ENCODE measurements at regions not wholly inside any gene's neighbourhood (a gene's known extent, or its start where the extent isn't known, plus 50 kb on each side); places are given as distances from the start of the nearest gene placed in this dataset.

DNA sequence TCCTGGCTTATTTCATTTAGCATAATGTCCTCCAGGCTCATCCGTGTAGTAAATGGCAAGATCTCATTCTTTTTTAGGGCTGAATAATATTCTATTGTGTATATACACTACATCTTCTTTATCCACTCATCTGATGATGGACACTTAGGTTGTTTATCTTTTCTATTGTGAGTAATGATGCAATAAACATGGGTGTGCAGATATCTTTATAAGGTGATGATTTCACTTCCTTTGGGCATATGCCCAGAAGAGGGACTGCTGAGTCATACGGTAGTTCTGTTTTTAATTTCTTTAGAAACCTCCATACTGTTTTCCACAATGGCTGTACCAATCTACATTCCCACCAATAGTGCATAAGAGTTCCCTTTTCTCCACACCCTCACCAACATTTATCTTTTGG is 317.6 kb upstream of the CNKSR2 start:
- no peak for DNase-seq

DNA sequence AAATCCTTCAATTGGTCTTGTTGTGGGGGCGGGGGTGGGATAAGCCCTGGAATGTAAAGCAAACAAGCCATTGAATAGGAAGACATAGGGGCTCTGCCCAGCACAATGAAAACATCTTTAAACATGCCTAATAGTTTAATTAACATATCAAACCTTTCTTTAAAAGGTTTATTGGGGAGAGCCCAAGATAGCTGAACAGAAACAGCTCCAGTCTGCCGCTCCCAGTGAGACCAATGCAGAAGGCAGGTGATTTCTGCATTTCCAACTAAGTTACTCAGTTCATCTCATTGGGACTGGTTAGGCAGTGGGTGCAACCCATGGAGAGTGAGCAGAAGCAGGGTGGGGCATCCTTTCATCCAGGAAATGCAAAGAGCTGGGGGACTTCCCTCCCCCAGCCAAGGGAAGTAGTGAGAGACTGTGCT is 327.2 kb upstream of the CNKSR2 start:
- DNase-seq, result no peak

DNA sequence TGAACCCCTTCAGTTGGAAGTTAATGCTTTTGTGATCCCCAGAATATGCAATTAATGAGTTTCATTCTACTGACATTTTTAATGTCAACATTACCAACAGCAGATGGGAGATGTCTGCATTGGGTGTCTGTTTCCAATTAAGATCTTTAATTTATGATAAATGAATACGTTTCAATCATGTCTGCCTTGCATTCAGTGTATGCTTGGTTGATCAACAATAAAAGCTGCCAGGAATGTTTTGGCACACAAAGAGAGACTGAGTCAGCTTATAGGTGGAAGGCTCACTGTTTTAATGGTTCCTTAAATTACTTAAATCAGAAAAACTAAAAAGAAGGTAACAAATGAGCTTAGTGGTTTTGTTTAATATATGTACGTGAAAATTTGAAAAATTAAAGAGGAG is 359.9 kb upstream of the CNKSR2 start:
- DNase-seq, result no peak

DNA sequence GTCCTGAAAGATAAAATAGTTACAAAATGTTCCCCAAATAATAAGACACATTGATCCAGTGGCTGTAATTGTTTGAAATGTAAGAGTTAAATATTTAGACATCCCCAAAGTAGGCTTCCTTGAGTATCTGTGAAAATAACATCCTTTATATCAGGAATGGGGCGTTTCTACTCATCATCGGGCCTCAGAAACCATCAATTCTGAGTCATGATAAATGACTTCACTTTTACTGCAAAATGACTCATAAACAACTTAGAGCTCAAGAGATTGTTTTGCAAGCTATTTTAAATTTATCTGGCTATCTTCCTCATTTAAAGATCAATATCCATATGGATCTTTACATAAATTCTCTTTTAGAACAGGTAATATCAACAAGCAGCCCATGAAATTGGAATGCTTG is 369.4 kb upstream of the CNKSR2 start:
- DNase-seq, result no peak

DNA sequence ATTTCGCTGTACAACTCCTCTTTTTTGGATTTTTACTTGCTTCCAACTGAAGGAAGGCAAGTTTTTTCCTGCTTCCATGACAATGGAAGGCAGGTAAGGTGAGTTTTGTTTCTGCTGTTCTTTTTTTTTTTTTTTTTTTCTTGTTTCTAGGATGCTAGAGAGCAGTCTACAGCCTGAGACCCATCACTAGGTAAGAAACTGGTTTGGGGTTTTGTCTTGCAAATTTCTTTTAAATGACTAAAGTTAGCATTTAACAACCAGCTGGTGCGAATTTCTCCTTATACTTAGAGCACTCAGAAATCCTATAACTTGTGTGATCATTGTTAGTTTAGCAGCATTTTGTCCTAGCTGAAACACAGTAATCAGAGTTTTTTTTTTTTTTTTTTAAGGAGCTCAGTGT is 378.4 kb upstream of the CNKSR2 start:
- DNase-seq, result no peak

DNA sequence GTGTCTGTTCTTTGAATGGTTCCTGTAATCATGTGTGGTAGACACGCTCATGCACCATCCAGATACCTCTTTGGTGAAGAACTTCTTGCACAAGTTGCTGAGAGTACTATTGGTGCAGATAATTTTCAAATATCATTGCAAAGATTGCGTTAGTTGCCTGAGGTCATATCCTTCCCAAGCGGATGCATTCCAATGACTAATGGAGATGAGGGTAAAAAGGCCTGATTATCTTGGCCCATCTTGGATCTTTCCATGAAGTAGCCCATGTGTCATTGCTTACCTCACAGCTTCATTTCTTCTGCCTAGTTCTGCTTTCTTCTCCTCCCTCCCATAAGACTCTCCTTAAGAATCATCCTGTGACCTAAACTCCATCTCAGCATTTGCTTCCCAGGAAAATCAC is 384.9 kb upstream of the CNKSR2 start:
- DNase-seq, result no peak

DNA sequence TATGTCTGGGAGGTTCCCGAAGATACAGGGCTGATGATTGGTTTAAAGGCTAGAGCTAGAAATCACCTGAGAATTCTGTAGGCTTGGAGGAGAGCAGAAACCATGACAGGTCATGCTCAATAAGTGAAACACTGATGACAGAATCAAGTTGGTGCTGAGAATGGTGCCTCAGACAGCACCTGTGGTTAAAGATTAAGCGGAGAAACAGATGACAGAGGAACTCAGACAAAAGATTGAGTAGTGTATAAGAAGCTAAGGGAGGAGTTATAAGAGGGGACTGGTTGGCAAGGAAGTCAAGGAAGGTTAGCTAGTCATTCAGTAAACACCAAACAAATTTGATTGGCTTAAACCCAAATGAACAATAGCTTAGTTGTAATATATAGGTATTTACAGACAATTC is 385.4 kb upstream of the CNKSR2 start:
- DNase-seq, result no peak

DNA sequence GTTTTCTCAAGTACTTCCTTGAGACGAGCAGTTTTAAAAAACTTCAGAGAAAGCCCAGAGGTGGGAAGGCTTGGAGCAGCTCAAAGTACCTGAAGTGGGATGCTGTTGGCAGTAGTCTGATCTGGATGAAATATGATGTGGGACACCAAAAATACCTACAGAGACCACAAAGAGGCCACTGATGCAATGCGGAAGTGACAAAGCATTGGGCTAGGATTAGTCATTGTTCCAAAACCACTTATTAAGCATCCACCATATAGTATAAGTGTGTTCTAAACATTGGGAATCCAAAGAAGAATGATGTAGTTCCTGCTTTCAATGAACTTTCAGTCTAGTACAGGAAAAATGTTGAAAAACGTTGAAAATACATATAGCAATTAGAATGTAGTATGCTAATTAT is 386.1 kb upstream of the CNKSR2 start:
- no peak for DNase-seq

DNA sequence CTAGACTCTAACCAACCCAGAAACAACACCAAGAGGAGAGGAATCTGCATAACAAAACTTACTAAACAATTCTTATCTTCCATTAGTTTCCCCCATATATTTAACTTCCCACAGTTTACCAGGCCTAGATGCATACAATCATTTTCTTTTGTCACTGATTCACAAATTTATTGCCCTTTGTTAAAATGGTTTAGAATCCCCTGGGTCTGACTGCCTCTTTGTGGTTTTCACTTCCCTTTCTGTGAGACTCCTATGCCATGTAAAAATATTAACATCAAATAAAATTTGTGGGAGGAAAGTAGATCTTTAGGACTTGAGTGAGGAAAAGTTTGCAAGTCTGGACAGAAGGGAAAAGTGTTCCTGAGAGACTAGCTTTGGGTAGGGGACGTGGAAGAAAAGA is 393.8 kb upstream of the CNKSR2 start:
- DNase-seq, result no peak

DNA sequence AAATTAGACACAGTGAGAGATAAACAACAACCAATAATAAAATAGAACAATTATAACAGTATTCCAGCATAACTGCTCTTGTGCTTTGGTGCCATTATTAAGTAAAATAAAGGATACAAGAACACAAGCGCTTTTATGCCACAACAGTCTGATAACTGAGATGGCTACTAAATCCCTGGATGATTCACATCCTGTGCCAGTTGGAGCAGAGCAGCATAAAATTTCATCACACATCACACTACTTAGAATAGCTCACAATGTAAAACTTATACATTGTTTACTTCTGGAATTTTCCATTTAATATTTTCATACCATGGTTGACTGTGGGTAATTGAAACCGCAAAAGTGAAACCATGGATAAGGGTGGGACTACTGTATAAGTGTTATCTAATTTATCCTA is 399.9 kb upstream of the CNKSR2 start:
- DNase-seq, result no peak

DNA sequence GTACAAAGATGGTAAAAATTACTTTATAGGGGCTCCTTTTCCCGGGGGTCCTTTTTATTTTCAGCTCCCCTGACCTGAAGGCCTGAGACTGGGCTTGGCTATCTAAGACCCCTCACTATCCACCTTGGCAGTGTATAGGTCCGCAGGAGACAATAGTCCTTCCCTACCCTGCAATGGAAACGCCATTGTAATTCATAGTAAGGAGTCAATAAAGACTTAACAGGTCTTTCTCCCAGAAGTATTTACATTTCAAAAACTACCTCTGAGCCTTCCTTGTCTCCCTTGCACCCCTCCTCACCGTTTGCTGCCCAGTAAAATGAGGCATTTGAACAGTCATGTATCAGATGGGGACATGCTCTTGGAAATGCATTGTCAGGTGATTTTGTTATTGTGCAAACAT is 401.2 kb upstream of the CNKSR2 start:
- DNase-seq, result no peak

DNA sequence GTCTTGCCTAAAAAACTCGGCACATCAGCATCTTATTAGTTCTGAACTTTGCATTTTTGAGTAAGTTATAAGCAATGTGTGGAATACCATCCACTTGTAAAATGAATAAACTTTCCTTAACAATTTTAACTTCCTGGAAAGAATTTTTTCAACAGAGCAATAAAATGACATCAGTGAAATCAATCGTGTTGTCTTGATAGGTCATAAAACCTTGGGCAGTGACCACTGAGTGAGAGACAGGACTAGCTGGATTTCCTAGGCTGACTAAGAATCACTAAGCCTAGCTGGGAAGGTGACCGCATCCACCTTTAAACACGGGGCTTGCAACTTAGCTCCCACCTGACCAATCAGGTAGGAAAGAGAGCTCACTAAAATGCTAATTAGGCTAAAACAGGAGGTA is 403.0 kb upstream of the CNKSR2 start:
- DNase-seq, result no peak

DNA sequence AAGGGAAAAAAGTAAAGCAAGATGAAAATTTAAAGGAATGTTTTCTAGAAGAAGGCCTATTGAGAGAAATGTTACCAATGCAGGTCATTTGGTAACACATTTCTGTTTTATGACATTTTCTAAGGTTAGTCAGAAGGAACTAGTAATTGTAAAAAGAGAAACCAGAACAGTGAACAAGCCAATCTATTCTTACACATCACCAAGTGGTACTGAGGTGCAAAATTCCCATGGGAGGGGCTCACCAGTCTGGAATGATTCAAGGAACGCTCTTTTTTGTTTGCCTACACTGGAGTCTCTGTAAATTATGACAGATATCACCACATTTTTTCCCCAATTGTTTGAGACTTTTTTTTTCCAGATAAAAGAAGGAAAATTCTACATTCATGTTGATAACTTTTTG is 404.7 kb upstream of the CNKSR2 start:
- DNase-seq, result no peak

DNA sequence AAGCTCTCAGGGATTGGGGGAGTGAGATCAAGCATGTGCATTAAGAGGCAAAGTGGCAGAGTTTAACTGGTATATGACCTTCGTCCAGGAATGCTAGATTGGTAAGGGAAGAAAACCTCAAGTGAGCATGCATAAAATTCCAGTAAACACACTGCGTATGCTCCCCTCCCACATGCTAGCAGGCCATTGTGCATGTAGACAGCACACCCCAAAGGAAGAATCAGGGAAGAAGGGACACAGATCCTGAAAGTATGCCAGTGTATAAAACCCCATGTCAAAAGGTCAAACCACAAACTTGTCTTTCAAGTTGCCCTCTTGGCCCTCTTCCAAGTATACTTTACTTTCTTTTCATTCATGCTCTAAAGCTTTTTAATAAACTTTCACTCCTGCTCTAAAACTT is 405.2 kb upstream of the CNKSR2 start:
- DNase-seq, result no peak

DNA sequence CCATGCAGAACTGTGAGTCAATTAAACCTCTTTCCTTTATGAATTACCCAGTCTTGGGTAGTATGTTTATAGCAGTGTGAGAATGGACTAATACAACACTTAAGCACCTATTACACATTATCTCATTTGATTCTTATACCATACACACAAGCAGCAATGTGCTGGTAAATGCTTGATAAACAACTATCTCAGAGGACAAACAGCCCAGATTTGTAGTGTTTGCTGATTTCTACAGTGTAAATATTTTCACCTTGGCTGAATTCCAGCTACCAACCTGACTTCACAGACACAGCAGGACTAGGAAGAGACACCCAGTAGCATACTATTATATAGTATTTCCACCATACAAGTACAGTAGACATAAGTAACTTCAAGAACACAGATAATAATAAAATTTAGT is 406.5 kb upstream of the CNKSR2 start:
- DNase-seq, result no peak

DNA sequence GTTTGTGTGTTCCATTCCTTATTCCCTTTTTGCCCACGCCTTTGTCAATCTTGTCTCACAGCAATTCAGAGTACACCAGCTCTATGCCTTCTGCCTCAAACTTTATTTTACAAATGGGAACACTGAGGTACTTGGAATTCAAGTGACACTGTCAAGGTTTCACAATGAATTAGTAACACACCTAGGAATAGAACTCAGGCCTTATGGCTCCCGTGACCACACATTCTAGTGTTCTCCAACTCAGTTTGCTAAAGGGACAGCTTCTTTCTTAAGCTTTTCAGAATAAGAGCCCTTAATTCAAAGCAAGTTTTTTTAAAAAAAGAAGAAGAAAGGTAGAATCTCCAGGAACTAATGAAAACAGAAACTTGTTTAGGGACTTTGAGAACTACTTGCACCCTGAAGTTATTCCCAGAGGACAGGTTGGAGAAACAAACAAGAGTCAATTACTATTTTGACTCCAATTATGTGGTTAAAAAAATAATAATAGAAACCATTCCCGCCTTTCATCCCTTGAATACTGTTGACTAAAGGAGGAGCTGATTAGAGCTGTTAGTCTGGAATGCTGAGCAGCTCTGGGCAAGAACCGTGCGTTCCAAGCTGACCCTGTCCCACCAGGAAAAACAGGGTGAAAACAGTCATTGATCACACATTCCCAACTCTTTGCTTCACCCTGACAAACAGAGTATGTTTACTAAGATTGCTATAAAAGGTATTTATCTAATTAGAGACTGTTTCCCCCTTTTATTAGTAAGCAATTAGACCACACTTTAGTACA is 408.8 kb upstream of the CNKSR2 start:
- no peak for DNase-seq

DNA sequence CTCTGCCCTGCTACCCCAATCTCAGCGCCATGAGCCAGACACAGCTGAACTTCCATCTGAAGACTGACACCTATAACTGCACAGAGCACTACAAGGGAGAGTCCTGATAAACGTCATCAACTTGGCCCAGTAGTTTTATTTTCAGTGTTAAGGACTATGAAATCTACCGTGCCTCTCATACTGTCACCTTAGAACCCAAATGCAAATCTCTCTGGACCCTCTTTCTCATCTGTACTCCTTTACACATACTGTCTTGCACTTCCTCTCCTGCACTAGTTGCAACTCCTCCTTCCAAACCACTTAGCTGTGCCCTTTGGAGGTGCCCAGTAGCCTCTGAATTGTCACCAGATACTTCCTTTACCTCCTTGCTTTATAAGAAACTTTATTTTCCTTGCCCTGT is 420.2 kb upstream of the CNKSR2 start:
- no peak for DNase-seq

DNA sequence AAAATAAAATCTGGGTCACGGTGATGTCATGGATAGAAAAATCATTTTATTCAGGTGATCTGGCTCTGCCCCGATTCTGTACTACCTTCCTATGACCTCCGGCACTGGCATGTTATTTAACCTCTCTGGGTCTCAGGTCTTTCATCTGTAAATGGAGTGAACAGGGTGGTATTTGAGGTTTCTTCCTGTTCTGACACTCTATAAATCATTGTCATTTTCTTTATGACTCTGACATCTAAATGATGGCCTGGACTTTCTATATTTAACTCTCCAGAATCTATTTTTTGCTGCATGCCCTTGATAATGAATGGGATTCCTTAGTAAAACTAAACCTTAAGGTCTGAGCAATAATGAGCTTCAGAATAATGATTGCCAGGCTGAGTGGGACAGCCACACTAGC is 422.0 kb upstream of the CNKSR2 start:
- DNase-seq, result no peak

DNA sequence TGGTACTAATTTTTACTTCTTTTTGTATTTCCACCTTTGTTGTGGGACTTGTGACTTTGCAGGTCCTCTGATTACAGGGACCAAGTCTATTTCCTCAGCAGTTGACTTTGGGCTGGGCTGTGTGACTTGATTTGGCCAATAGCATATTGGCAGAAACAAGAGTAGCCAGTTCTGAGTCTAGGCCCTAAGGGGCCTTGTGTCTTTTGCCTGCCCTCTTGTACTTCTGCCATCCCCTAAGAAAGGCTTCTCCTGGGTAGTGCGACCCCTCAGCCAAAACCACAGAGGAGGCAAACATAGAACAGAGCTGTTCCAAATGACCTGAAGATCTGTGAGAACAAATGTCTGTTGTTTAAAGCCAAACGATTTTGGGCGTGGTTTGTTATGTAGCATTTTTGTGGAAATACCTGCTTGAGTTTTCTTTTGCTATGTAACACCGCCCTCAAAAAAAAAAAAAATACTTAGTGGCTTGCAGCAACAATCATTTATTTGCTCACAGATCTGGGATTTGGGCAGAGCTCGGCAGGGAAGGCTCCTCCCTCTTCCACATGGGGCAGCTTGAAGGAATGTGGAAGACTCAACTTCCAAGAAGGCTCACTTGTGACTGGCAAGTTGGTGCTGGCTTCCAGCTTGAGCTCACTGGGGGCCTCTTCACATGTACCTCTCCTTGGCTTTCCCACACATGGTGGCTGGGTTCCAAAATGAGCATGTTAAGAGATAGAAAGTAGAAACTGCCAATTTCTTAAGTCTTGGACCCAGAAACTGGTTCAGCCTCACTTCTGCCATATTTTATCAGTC is 423.0 kb upstream of the CNKSR2 start:
- DNase-seq, result no peak

DNA sequence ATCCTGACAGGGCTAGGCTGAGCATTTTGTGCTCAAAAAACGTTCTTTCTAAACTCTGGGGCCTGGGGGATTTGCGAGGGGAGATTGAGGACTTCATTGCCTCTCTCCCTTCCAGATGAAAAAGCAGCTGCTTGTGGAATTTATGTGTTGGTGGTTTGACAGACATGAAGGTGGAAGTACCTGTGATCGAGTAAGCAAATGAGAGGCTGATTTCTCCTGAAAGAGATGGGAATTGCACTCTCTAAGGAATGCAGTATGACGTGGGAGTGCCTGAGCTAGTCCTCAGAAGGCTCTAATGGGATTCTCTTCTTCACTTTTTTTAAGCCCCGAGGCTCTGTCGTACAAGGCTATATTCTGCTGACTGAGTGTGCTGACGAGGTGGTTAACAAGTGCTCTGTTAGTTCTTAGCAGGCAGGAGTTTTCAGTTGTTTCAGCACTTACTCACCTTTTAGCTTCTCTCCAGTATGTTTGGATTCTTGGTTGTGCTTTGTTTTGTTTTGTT is 426.8 kb upstream of the CNKSR2 start:
- no peak for DNase-seq

DNA sequence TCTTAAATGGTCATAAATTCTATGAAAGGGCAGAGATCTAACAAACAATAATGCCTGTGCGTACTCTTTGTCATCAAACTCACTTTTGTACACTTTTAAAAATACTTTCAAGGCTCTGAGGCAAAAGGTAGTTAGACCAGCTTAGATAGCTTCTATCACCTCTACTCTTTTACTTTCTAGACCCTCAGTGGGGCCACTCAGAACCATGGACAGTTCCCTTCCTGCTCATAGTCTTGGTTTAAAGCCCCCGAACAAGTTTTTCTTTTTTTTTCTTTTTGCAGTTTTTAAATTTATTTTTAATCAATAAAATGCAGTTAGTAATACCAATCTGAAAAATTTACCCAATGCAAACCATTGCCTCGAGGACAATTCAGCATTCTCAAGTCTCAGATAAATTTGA is 460.5 kb upstream of the CNKSR2 start:
- DNase-seq, result peak; percentile 22

DNA sequence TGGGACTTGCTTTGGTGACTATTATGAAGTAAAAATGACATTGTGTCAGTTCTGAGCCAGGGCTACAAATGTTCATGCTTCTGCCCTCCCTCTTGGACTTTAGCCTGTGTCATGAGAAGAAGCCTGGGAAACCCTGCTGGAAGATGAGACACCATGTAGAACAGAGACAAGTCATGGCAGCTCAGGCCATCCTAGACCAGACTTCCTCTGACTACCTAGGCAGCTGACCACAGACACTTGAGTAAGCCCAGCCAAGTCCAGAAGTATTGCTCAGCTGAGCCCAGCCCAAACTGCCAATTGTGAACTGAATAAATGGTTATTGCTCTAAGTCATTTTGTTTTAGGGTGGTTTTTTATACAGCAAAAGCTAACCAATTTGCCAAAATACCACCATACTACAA is 467.6 kb upstream of the CNKSR2 start:
- no peak for DNase-seq

DNA sequence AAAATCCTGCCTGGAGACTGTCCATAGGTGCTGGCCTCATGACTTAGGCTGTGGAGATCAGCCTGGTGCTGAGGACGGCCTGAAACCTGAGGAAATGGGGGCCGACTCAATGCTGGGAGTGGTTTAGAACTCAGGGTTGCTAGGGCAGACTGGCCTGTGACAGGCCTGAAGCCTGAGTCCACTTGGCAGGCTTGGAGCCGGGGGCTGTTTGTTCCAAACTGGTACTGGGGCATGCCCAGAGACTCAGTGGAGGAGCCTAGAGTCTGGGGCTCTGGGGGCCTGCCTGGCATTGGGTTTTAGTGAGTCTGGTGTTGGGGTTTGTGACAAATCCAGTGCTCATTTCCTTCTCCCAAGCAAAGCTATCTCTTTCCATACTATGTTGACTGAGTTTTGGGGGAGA is 489.7 kb upstream of the CNKSR2 start:
- no peak for DNase-seq

DNA sequence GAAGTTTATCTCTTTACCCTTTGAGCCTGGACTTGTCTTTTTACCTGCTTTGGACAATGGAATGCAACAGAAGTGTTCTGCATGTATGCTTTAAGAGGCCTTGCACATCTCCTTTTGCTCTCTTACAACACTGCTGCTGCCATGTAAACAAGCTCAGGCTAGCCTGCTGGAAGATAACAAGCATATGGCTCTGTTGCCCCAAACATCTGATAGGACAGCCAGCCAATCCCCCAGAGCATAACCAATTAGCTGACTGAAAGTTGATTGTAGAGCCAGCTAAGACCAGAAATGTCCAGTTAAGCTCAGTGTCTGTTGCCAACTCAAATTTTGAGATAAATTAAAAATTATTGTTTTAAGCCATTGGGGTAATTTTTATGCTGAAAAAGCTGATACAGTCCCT is 510.6 kb upstream of the CNKSR2 start:
- DNase-seq, result no peak

Data from tongue (tissue), 1 donor.